Transverse colon (tissue), 4 donors: ENCODE measurements at regions not wholly inside any gene's neighbourhood (a gene's known extent, or its start where the extent isn't known, plus 50 kb on each side); places are given as distances from the start of the nearest gene placed in this dataset.

Source experiments
- EP300 ChIP-seq: sonication (generic); formaldehyde crosslinking; IDR thresholded peaks from one replicate; pipeline ENCODE4 v1.6.1; 2017; ENCODE audit warnings: antibody characterized with exemption, low read depth
- POLR2A ChIP-seq: fragments of 450-650 bp; IDR thresholded peaks from one replicate; pipeline ENCODE4 v1.6.1; 2016; ENCODE audit warnings: antibody characterized with exemption, mild to moderate bottlenecking, moderate library complexity
- POLR2AphosphoS5 ChIP-seq, 3 donors: sonication (generic); formaldehyde crosslinking; IDR thresholded peaks; one replicate each; pipeline ENCODE4 v1.6.1; 2016; ENCODE audit warnings: antibody characterized with exemption in 3 of 3
- TF ChIP-seq, protein P1 (sequence below), 5 experiments: fragments of 200-600 bp in 3 of 5; fragments of 450-650 bp in 2 of 5; sonication (generic) in 3 of 5; IDR thresholded peaks; 1 replicate in 2 of 5; 2 replicates in 3 of 5; pipeline ENCODE4 v1.5.1; 2016 to 2017; ENCODE audit warnings: antibody characterized with exemption in 5 of 5, inconsistent platforms in 3 of 5, mild to moderate bottlenecking in 2 of 5, moderate library complexity in 1 of 5

DNA sequence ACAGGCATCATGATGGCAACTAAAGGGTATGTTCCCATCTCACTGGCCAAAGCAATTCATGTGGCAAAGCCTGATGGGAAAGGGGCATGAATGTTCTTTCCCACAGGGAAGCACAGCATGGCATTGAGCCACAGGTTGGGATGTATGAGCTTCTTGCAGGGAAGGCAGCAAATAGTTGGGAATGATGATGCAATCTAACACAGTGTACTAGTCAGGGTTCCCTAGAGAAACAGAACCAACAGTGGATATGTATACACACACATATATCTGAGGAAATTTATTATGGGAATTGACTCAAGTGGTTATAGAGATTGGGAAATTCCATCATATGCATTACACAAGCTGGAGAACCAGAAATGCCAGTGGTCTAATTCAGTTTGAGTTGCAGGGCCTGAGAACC is 253.6 kb upstream of the NPVF start:
- TF ChIP-seq, protein P1, sequence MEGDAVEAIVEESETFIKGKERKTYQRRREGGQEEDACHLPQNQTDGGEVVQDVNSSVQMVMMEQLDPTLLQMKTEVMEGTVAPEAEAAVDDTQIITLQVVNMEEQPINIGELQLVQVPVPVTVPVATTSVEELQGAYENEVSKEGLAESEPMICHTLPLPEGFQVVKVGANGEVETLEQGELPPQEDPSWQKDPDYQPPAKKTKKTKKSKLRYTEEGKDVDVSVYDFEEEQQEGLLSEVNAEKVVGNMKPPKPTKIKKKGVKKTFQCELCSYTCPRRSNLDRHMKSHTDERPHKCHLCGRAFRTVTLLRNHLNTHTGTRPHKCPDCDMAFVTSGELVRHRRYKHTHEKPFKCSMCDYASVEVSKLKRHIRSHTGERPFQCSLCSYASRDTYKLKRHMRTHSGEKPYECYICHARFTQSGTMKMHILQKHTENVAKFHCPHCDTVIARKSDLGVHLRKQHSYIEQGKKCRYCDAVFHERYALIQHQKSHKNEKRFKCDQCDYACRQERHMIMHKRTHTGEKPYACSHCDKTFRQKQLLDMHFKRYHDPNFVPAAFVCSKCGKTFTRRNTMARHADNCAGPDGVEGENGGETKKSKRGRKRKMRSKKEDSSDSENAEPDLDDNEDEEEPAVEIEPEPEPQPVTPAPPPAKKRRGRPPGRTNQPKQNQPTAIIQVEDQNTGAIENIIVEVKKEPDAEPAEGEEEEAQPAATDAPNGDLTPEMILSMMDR (IDR thresholded peaks at IDR 0.05) = no peak
- TF ChIP-seq POLR2AphosphoS5 (IDR thresholded peaks at IDR 0.05) = no peak
- no peak for TF ChIP-seq POLR2A
- no peak for TF ChIP-seq EP300
